CD4-positive, alpha-beta T cell (primary cell): ENCODE measurements at regions not wholly inside any gene's neighbourhood (a gene's known extent, or its start where the extent isn't known, plus 50 kb on each side); places are given as distances from the start of the nearest gene placed in this dataset.

Source experiments
- ATAC-seq: fragments of 200-7000 bp; cut with Tn5 transposase; one replicate; pipeline ENCODE4 v1.10.0; 2022; ENCODE audit warnings: mild to moderate bottlenecking; ENCODE audit not compliant: poor library complexity
- CTCF ChIA-PET: fragments of 350-600 bp; sonication (Branson Sonifier 250); formaldehyde crosslinking; loops from one replicate; lab custom pipeline; 2021; ENCODE audit warnings: antibody characterized with exemption, inconsistent platforms; lab: Charles Lee
- POLR2A ChIA-PET: fragments of 350-600 bp; sonication (Branson Sonifier 250); formaldehyde crosslinking; loops from one replicate; lab custom pipeline; 2021; ENCODE audit warnings: antibody characterized with exemption, inconsistent platforms; lab: Charles Lee
- DNase-seq, 14 experiments: peaks; one replicate each; pipeline ENCODE4 v3.0.0-alpha.2; 2013 to 2020; ENCODE audit warnings: mixed read lengths in 2 of 14
- H3K27ac ChIP-seq, 2 donors: one replicate each; pipeline versions ENCODE4 v1.5.1 to v1.7.0; 2013; ENCODE audit warnings: low read length in 2 of 2, low read depth in 1 of 2, mild to moderate bottlenecking in 1 of 2
- H3K27me3 ChIP-seq, 2 experiments: 1 replicate in 1 of 2; 2 replicates in 1 of 2; pipeline versions ENCODE4 v1.6.1 to v1.7.0; 2013; ENCODE audit warnings: low read length in 2 of 2, control low read depth in 1 of 2, mild to moderate bottlenecking in 1 of 2, moderate library complexity in 1 of 2; ENCODE audit not compliant: insufficient read depth in 2 of 2, control insufficient read depth in 1 of 2
- H3K36me3 ChIP-seq: one replicate; pipeline ENCODE4 v1.6.1; 2013; ENCODE audit warnings: low read length, control low read depth; ENCODE audit not compliant: insufficient read depth
- H3K4me1 ChIP-seq: one replicate; pipeline ENCODE4 v1.6.1; 2013; ENCODE audit warnings: low read length, control low read depth; ENCODE audit not compliant: insufficient read depth
- H3K4me3 ChIP-seq: one replicate; pipeline ENCODE4 v1.5.1; 2013; ENCODE audit warnings: mild to moderate bottlenecking, low read length, moderate library complexity
- H3K9me3 ChIP-seq, 2 experiments: 1 replicate in 1 of 2; 2 replicates in 1 of 2; pipeline versions ENCODE4 v1.6.1 to v1.7.0; 2013; ENCODE audit warnings: low read length in 2 of 2, mild to moderate bottlenecking in 2 of 2, control low read depth in 1 of 2, moderate library complexity in 1 of 2; ENCODE audit not compliant: control insufficient read depth in 1 of 2, insufficient read depth in 1 of 2
- H3K27ac Mint-ChIP-seq: one replicate; pipeline ENCODE4 v1.8.0; 2020; ENCODE audit warnings: mixed read lengths
- H3K27me3 Mint-ChIP-seq: one replicate; pipeline ENCODE4 v1.8.0; 2021; ENCODE audit warnings: mixed read lengths
- H3K36me3 Mint-ChIP-seq: one replicate; pipeline ENCODE4 v1.8.0; 2021; ENCODE audit warnings: low read depth, mixed read lengths
- H3K4me1 Mint-ChIP-seq: one replicate; pipeline ENCODE4 v1.8.0; 2021; ENCODE audit warnings: low read depth, mixed read lengths
- H3K4me3 Mint-ChIP-seq: one replicate; pipeline ENCODE4 v1.8.0; 2020; ENCODE audit warnings: mild to moderate bottlenecking, mixed read lengths
- H3K9me3 Mint-ChIP-seq: one replicate; pipeline ENCODE4 v1.8.0; 2020; ENCODE audit warnings: mixed read lengths
- CTCF ChIP-seq: fragments of 200-600 bp; IDR thresholded peaks from one replicate; pipeline ENCODE4 v1.8.0; 2022; ENCODE audit warnings: antibody characterized with exemption, mild to moderate bottlenecking
- intact Hi-C, 2 experiments: fragments of 100-400 bp; cut with DNase I in 1 of 2; cut with micrococcal nuclease in 1 of 2; formaldehyde crosslinking; loops; one replicate each; pipeline versions ENCODE4 v1.15.1 to v1.9.0; 2023 to 2025; cut with DNase I, micrococcal nuclease

GRCh38 chr15:34700891-34701427, 53.8 kb downstream of the GJD2 start:
- CTCF ChIA-PET: no interaction called here
- peaks cover 43% of the 10 kb centered on the region for H3K27me3 Mint-ChIP-seq
- no peaks in the 10 kb centered on the region for H3K36me3 Mint-ChIP-seq
- ATAC-seq (no peak), DNase-seq (no peak)
- Histone ChIP-seq H3K36me3 (no peaks in the 10 kb centered on the region), H3K9me3 (no peaks in the 10 kb centered on the region), H3K27me3 (peaks cover 3 to 4% of the 10 kb centered on the region in 2 experiments), H3K4me1 (no peaks in the 10 kb centered on the region), H3K27ac (no peak overlapping the region), H3K4me3 (no peak overlapping the region)
- intact Hi-C loops: no loop called here
- H3K4me3 Mint-ChIP-seq: no peak overlapping the region
- no peak overlapping the region for H3K27ac Mint-ChIP-seq
- H3K9me3 Mint-ChIP-seq: no peaks in the 10 kb centered on the region
- no peak for TF ChIP-seq CTCF
- H3K4me1 Mint-ChIP-seq: no peaks in the 10 kb centered on the region
- POLR2A ChIA-PET: no interaction called here

- intact Hi-C loops: no loop called here
- no peak for TF ChIP-seq CTCF
- no peak overlapping the region for H3K27ac ChIP-seq
- no peaks in the 10 kb centered on the region for H3K9me3 ChIP-seq
- ATAC-seq (no peak), DNase-seq (no peak)
- CTCF ChIA-PET: no interaction called here
- no peaks in the 10 kb centered on the region for H3K36me3 ChIP-seq
- no peaks in the 10 kb centered on the region for H3K4me1 ChIP-seq
- H3K4me3 ChIP-seq: no peak overlapping the region
- peaks cover 34% of the 10 kb centered on the region for H3K27me3 Mint-ChIP-seq
- no peaks in the 10 kb centered on the region for H3K4me1 Mint-ChIP-seq
- H3K36me3 Mint-ChIP-seq: no peaks in the 10 kb centered on the region
- POLR2A ChIA-PET: no interaction called here
- peaks cover 0 to 4% of the 10 kb centered on the region in 2 experiments for H3K27me3 ChIP-seq
- no peak overlapping the region for H3K27ac Mint-ChIP-seq
- no peak overlapping the region for H3K4me3 Mint-ChIP-seq
- H3K9me3 Mint-ChIP-seq: no peaks in the 10 kb centered on the region
Observed at GRCh38 chr15:34699968-34700640, 54.7 kb downstream of the GJD2 start.

- no peak overlapping the region for H3K4me3 Mint-ChIP-seq
- Histone ChIP-seq H3K27me3 (peaks cover 3 to 17% of the 10 kb centered on the region in 2 experiments), H3K9me3 (no peaks in the 10 kb centered on the region), H3K27ac (no peak overlapping the region), H3K4me3 (no peak overlapping the region), H3K4me1 (no peaks in the 10 kb centered on the region), H3K36me3 (no peaks in the 10 kb centered on the region)
- H3K36me3 Mint-ChIP-seq: no peaks in the 10 kb centered on the region
- H3K9me3 Mint-ChIP-seq: no peaks in the 10 kb centered on the region
- no peak for DNase-seq
- peaks cover 32% of the 10 kb centered on the region for H3K27me3 Mint-ChIP-seq
- no peaks in the 10 kb centered on the region for H3K4me1 Mint-ChIP-seq
- intact Hi-C loops: no loop called here
- ChIA-PET POLR2A (no interaction called here), CTCF (no interaction called here)
- no peak for TF ChIP-seq CTCF
- no peak overlapping the region for H3K27ac Mint-ChIP-seq
- no peak for ATAC-seq
Observed at GRCh38 chr15:34696506-34696905, 58.3 kb downstream of the GJD2 start.
